ENCODE measurements at regions not wholly inside any gene's neighbourhood (a gene's known extent, or its start where the extent isn't known, plus 50 kb on each side); places are given as distances from the start of the nearest gene placed in this dataset.

DNA sequence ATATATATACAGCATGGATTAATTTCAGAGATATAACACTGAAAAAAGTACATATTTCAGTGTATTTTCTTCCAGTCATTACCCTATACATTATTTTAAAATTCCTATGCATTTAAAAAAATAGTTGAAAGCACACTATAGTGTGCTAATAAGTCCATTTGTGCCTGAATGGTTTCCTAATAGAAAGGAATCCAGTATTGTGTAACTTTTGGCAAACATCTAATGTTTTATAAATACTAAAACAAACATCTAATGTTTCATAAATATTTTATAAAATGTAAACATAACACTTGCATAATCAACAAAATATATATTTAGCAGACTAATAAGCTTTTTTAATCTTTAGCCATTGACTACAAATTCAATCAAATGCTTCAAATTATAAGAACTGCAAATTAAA is 126.6 kb upstream of the FIBIN start:
- no peak for ATAC-seq
- POLR2A ChIA-PET, result no interaction called here

More for the DNA sequence above, 126.6 kb upstream of the FIBIN start:
- ChIA-PET CTCF (no interaction called here), SMC1A (ENCODE audit: uncharacterized antibody, unreplicated experiment) (interaction anchor here (0.7 kb wide), 1 partner anchor 14 kb away, joined by 3 read pairs; no protein-coding TSS in a partner anchor), RAD21 (ENCODE audit: unreplicated experiment) (no interaction called here)
- Histone ChIP-seq H2AFZ (ENCODE audit: control insufficient read depth, low read depth, low read length) (no peak overlapping the region), H3K27me3 (replicated peaks in 1 of 2; ENCODE audit: control insufficient read depth in 2 of 2, insufficient read depth in 2 of 2, low read length in 1 of 2) (no peaks in the 10 kb centered on the region), H3K79me2 (ENCODE audit: control insufficient read depth, insufficient read depth, low read length) (no peaks in the 10 kb centered on the region), H3K9ac (ENCODE audit: control insufficient read depth, insufficient read depth, low read length) (no peak overlapping the region), H3K36me3 (ENCODE audit: control insufficient read depth in 2 of 2, insufficient read depth in 2 of 2, low read length in 1 of 2) (no peaks in the 10 kb centered on the region), H3K9me3 (replicated peaks; ENCODE audit: control insufficient read depth, insufficient read depth, low read length) (no peaks in the 10 kb centered on the region), H3K4me2 (ENCODE audit: control insufficient read depth, insufficient read depth) (no peak overlapping the region), H3K4me3 (no peak overlapping the region), H3K27ac (ENCODE audit: control insufficient read depth, insufficient read depth) (no peak overlapping the region), H3K4me1 (ENCODE audit: control insufficient read depth, insufficient read depth, low read length) (no peaks in the 10 kb centered on the region), H4K20me1 (ENCODE audit: control insufficient read depth, insufficient read depth) (no peaks in the 10 kb centered on the region)
- intact Hi-C loops (cut with micrococcal nuclease; ENCODE audit: unreplicated experiment), result no loop called here
- FAIRE-seq (no peak), DNase-seq (ENCODE audit: low read depth, low spot score) (no peak)
- BruUV-seq (replicated peaks), result no TSS peak
- TF ChIP-seq, protein P1, sequence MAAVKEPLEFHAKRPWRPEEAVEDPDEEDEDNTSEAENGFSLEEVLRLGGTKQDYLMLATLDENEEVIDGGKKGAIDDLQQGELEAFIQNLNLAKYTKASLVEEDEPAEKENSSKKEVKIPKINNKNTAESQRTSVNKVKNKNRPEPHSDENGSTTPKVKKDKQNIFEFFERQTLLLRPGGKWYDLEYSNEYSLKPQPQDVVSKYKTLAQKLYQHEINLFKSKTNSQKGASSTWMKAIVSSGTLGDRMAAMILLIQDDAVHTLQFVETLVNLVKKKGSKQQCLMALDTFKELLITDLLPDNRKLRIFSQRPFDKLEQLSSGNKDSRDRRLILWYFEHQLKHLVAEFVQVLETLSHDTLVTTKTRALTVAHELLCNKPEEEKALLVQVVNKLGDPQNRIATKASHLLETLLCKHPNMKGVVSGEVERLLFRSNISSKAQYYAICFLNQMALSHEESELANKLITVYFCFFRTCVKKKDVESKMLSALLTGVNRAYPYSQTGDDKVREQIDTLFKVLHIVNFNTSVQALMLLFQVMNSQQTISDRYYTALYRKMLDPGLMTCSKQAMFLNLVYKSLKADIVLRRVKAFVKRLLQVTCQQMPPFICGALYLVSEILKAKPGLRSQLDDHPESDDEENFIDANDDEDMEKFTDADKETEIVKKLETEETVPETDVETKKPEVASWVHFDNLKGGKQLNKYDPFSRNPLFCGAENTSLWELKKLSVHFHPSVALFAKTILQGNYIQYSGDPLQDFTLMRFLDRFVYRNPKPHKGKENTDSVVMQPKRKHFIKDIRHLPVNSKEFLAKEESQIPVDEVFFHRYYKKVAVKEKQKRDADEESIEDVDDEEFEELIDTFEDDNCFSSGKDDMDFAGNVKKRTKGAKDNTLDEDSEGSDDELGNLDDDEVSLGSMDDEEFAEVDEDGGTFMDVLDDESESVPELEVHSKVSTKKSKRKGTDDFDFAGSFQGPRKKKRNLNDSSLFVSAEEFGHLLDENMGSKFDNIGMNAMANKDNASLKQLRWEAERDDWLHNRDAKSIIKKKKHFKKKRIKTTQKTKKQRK (IDR thresholded peaks at IDR 0.05; ENCODE audit: low read depth, low read length), result no peak
- TF ChIP-seq PAX5 (IDR thresholded peaks at IDR 0.05; ENCODE audit: borderline replicate concordance, low read depth, low read length) (no peak), JUNB (IDR thresholded peaks at IDR 0.05) (no peak), ATF7 (IDR thresholded peaks at IDR 0.05; ENCODE audit: low read depth) (no peak), CHD2 (IDR thresholded peaks at IDR 0.05; ENCODE audit: borderline replicate concordance, low read depth, low read length) (no peak), IKZF2 (IDR thresholded peaks at IDR 0.05) (no peak), CHD1 (IDR thresholded peaks at IDR 0.05; ENCODE audit: low read depth, low read length) (no peak), TBL1XR1 (IDR thresholded peaks at IDR 0.05; ENCODE audit: low read depth, low read length) (no peak), RFX5 (IDR thresholded peaks at IDR 0.05; ENCODE audit: low read depth, low read length) (no peak), HDAC2 (IDR thresholded peaks at IDR 0.05) (no peak), PAX8 (IDR thresholded peaks at IDR 0.05) (no peak)
- in situ Hi-C loops (cut with MboI), result no loop called here

Measured in GM12878 (cell line).